H9 (cell line): ENCODE measurements at regions not wholly inside any gene's neighbourhood (a gene's known extent, or its start where the extent isn't known, plus 50 kb on each side); places are given as distances from the start of the nearest gene placed in this dataset.
A peak's percentile ranks its signal among the peaks of the same experiment; 100 is the strongest.

ENCODE experiments used
- DNase-seq: peaks from one replicate; pipeline ENCODE4 v3.0.0-alpha.2; 2017
- H2AFZ ChIP-seq: one replicate; pipeline ENCODE4 v1.6.1; 2013; ENCODE audit warnings: mild to moderate bottlenecking, low read length, control low read depth, moderate library complexity
- H2AK5ac ChIP-seq: 2 replicates; pipeline ENCODE4 v1.6.1; 2013; ENCODE audit warnings: low read length, control low read depth, mixed read lengths; ENCODE audit not compliant: insufficient read length
- H2BK120ac ChIP-seq: one replicate; pipeline ENCODE4 v1.6.1; 2013; ENCODE audit warnings: low read depth, mild to moderate bottlenecking, low read length, control low read depth, inconsistent platforms; ENCODE audit not compliant: poor library complexity, severe bottlenecking
- H2BK12ac ChIP-seq: 2 replicates; pipeline ENCODE4 v1.6.1; 2013; ENCODE audit warnings: low read length, control low read depth, mixed read lengths, low read depth; ENCODE audit not compliant: insufficient read length
- H2BK15ac ChIP-seq: 2 replicates; pipeline ENCODE4 v1.6.1; 2013; ENCODE audit warnings: low read depth, low read length, control low read depth
- H2BK20ac ChIP-seq: one replicate; pipeline ENCODE4 v1.6.1; 2013; ENCODE audit warnings: low read depth, mild to moderate bottlenecking, low read length, control low read depth, inconsistent platforms; ENCODE audit not compliant: poor library complexity, severe bottlenecking
- H2BK5ac ChIP-seq: 2 replicates; pipeline ENCODE4 v1.6.1; 2013; ENCODE audit warnings: low read length, control low read depth, mixed read lengths; ENCODE audit not compliant: insufficient read length
- H3K14ac ChIP-seq: 2 replicates; pipeline ENCODE4 v1.6.1; 2013; ENCODE audit warnings: low read length, control low read depth; ENCODE audit not compliant: insufficient read depth
- H3K18ac ChIP-seq: 2 replicates; pipeline ENCODE4 v1.6.1; 2013; ENCODE audit warnings: low read depth, mild to moderate bottlenecking, mixed read lengths, low read length, control low read depth; ENCODE audit not compliant: insufficient read length
- H3K23ac ChIP-seq: 2 replicates; pipeline ENCODE4 v1.6.1; 2013; ENCODE audit warnings: low read length, control low read depth, mixed read lengths, low read depth; ENCODE audit not compliant: insufficient read length
- H3K23me2 ChIP-seq: 2 replicates; pipeline ENCODE4 v1.6.1; 2013; ENCODE audit warnings: low read depth, mild to moderate bottlenecking, mixed read lengths, low read length, control low read depth; ENCODE audit not compliant: insufficient read length, poor library complexity, severe bottlenecking
- H3K27ac ChIP-seq: 2 replicates; pipeline ENCODE4 v1.5.1; 2013; ENCODE audit warnings: low read length, control low read depth, mixed read lengths, low read depth; ENCODE audit not compliant: insufficient read length
- H3K27me3 ChIP-seq: 2 replicates; pipeline ENCODE4 v1.6.1; 2013; ENCODE audit warnings: low read length, control low read depth, inconsistent platforms; ENCODE audit not compliant: insufficient read depth
- H3K4ac ChIP-seq: 2 replicates; pipeline ENCODE4 v1.6.1; 2013; ENCODE audit warnings: low read depth, mild to moderate bottlenecking, control low read depth, inconsistent platforms, low read length, moderate library complexity
- H3K4me1 ChIP-seq: 2 replicates; pipeline ENCODE4 v1.6.1; 2013; ENCODE audit warnings: low read length, control low read depth, inconsistent platforms; ENCODE audit not compliant: insufficient read depth
- H3K4me2 ChIP-seq: 2 replicates; pipeline ENCODE4 v1.6.1; 2013; ENCODE audit warnings: low read length, control low read depth, mixed read lengths; ENCODE audit not compliant: insufficient read length, insufficient read depth
- H3K56ac ChIP-seq: 2 replicates; pipeline ENCODE4 v1.6.1; 2013; ENCODE audit warnings: low read depth, mild to moderate bottlenecking, mixed read lengths, low read length, control low read depth; ENCODE audit not compliant: insufficient read length
- H3K79me1 ChIP-seq: 2 replicates; pipeline ENCODE4 v1.6.1; 2013; ENCODE audit warnings: low read depth, mild to moderate bottlenecking, moderate library complexity, low read length, control low read depth, inconsistent platforms; ENCODE audit not compliant: insufficient read depth, poor library complexity, severe bottlenecking
- H3K79me2 ChIP-seq: 2 replicates; pipeline ENCODE4 v1.6.1; 2013; ENCODE audit warnings: low read length, control low read depth, inconsistent platforms; ENCODE audit not compliant: insufficient read depth
- H3K9ac ChIP-seq: 2 replicates; pipeline ENCODE4 v1.6.1; 2013; ENCODE audit warnings: low read length, control low read depth, mixed read lengths; ENCODE audit not compliant: insufficient read length; ENCODE audit errors: extremely low read depth
- H3K9me3 ChIP-seq: one replicate; pipeline ENCODE4 v1.6.1; 2013; ENCODE audit warnings: low read depth, low read length, inconsistent platforms; ENCODE audit not compliant: control insufficient read depth
- H3T11ph ChIP-seq: one replicate; pipeline ENCODE4 v1.6.1; 2013; ENCODE audit warnings: mild to moderate bottlenecking, low read length, control low read depth, inconsistent platforms
- H4K20me1 ChIP-seq: one replicate; pipeline ENCODE4 v1.6.1; 2013; ENCODE audit not compliant: control insufficient read depth, insufficient read length, insufficient read depth
- H4K5ac ChIP-seq: 2 replicates; pipeline ENCODE4 v1.6.1; 2013; ENCODE audit warnings: low read depth, mild to moderate bottlenecking, mixed read lengths, low read length, control low read depth; ENCODE audit not compliant: insufficient read length
- H4K8ac ChIP-seq: replicated peaks from 2 replicates; pipeline ENCODE4 v1.6.1; 2013; ENCODE audit warnings: low read length, control low read depth, mixed read lengths, low read depth; ENCODE audit not compliant: insufficient read length
- H4K91ac ChIP-seq: 2 replicates; pipeline ENCODE4 v1.6.1; 2013; ENCODE audit warnings: low read depth, mild to moderate bottlenecking, moderate library complexity, mixed read lengths, low read length, control low read depth; ENCODE audit not compliant: insufficient read length
- H3K27ac Mint-ChIP-seq, 3 experiments: 2 replicates in 2 of 3; 3 replicates in 1 of 3; pipeline ENCODE4 v1.8.0; 2020 to 2021; ENCODE audit warnings: mixed read lengths in 3 of 3, mild to moderate bottlenecking in 1 of 3, moderate library complexity in 1 of 3
- H3K27me3 Mint-ChIP-seq: 2 replicates; pipeline ENCODE4 v1.8.0; 2021; ENCODE audit warnings: low read depth, mild to moderate bottlenecking, moderate library complexity, mixed read lengths
- H3K36me3 Mint-ChIP-seq, 3 experiments: 2 replicates in 2 of 3; 3 replicates in 1 of 3; pipeline ENCODE4 v1.8.0; 2020 to 2021; ENCODE audit warnings: low read depth in 3 of 3, mixed read lengths in 3 of 3; ENCODE audit not compliant: insufficient read depth in 1 of 3
- H3K4me1 Mint-ChIP-seq, 2 experiments: 2 replicates each; pipeline ENCODE4 v1.8.0; 2020; ENCODE audit warnings: mixed read lengths in 2 of 2
- H3K4me3 Mint-ChIP-seq, 2 experiments: 2 replicates in 1 of 2; 3 replicates in 1 of 2; pipeline ENCODE4 v1.8.0; 2020 to 2021; ENCODE audit warnings: mild to moderate bottlenecking in 2 of 2, mixed read lengths in 2 of 2, moderate library complexity in 1 of 2
- H3K9me3 Mint-ChIP-seq, 2 experiments: 2 replicates in 1 of 2; 3 replicates in 1 of 2; pipeline ENCODE4 v1.8.0; 2020; ENCODE audit warnings: mild to moderate bottlenecking in 2 of 2, mixed read lengths in 2 of 2, moderate library complexity in 1 of 2
- CTCF ChIP-seq: fragments of 200-600 bp; sonication (generic); conservative IDR thresholded peaks from 3 replicates; pipeline ENCODE4 v1.8.0; 2021; ENCODE audit warnings: antibody characterized with exemption, mild to moderate bottlenecking
- WGBS: extraction: QIAGEN DNeasy Blood & Tissue Kit; methylation state at CpG from one replicate; pipeline ENCODE4 v1.1.7; 2013; ENCODE audit warnings: missing lambda C conversion rate, low lambda C conversion rate, mixed read lengths; ENCODE audit not compliant: insufficient read length; ENCODE audit errors: extremely low coverage; 5-methylcytosine and 5-hydroxymethylcytosine counted together

DNA sequence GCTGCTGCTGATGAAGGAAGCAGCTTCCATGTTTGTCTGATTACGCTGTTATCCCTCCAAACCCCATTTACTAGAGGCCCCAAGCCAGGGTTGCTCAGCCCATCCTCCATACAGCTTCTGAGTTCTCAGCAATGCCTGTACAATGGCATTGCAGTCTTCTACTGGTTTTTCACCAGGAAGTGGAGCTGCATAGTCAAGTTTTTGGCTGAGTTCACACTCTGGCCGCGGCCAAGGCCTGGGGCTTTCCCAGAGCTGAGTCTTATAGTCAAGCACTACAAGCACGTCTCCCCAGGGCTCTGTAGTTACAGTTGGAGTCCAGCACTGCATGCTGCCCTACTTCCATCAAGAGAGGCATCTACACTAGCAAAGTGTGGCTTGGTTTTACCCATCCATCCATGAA lies 182.5 kb downstream of the POU4F1 start:
- WGBS, result no CpG with 5 or more reads among the region's 4 CpGs

More for the DNA sequence above, 182.5 kb downstream of the POU4F1 start:
- H3K27me3 Mint-ChIP-seq, result peaks cover 3% of the 10 kb centered on the region; the same call in 1 of the 2 replicates
- Histone ChIP-seq H3K79me2 (no peaks in the 10 kb centered on the region), H3K27me3 (no peaks in the 10 kb centered on the region), H3K9ac (no peak overlapping the region), H2BK5ac (no peak overlapping the region), H3T11ph (no peak overlapping the region), H3K23ac (no peak overlapping the region), H2AK5ac (no peak overlapping the region), H4K8ac (no peak overlapping the region), H3K56ac (no peak overlapping the region), H2AFZ (no peak overlapping the region), H2BK120ac (no peak overlapping the region), H3K23me2 (no peaks in the 10 kb centered on the region), H3K79me1 (no peaks in the 10 kb centered on the region), H4K91ac (no peak overlapping the region), H3K14ac (no peak overlapping the region), H3K4me2 (no peak overlapping the region), H2BK20ac (no peak overlapping the region), H2BK12ac (no peak overlapping the region), H4K5ac (no peak overlapping the region), H3K18ac (no peak overlapping the region), H3K27ac (no peak overlapping the region), H3K4me1 (no peaks in the 10 kb centered on the region), H2BK15ac (no peak overlapping the region), H3K4ac (no peak overlapping the region), H3K9me3 (no peaks in the 10 kb centered on the region), H4K20me1 (no peaks in the 10 kb centered on the region)
- no peak for DNase-seq
- H3K27ac Mint-ChIP-seq, result peak overlapping the region in 1 of 3 experiments; percentile 44; a peak in 1 of 7 replicates
- no peak for TF ChIP-seq CTCF
- no peaks in the 10 kb centered on the region for H3K9me3 Mint-ChIP-seq
- H3K36me3 Mint-ChIP-seq, result no peaks in the 10 kb centered on the region
- H3K4me1 Mint-ChIP-seq, result 0 out of 4 replicates have a peak, but pooled peaks cover 0 to 5% of the 10 kb centered on the region in 2 experiments
- H3K4me3 Mint-ChIP-seq, result no peak overlapping the region
